ENCODE measurements at regions not wholly inside any gene's neighbourhood (a gene's known extent, or its start where the extent isn't known, plus 50 kb on each side); places are given as distances from the start of the nearest gene placed in this dataset.

GRCh38 chr2:238726670-238727584 lies 121.0 kb upstream of the TWIST2 start:
- DNase-seq = no peak

DNA sequence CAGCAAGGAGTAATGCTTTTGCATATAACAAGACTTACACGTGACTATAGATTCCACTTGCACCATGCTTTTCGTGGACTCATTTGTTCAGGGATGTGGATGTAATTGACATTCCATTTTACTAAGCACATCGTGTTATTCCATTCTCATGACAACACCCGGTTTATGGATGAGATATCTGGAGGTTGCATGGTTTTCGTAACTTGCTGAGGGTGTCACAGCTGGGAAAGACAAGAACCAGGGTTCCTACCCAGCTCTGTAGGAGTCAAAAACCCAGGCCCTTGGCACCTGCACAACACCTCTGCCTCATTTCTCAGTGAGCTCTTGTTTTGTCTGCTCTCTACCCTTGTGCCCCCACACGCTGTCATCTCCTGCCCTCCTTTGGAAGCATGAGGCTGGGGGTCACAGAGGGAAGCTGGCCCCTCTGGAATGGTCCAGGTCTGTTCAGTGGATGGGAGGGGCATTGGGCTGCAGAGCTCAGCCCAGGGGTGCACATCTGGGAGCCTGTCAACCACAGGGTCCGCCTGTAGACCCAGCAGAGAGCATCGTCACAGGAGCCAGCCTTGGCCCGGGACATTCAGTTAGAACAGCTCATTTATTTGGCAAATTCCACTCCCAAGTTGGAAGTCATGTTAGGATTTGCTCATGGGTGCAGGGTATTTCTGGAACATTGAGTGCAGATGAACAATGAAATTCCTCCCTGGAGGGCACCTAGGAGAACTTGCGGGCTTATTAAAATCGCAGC lies 120.1 kb upstream of the TWIST2 start:
- DNase-seq = peak; percentile 1

GRCh38 chr2:238728330-238729260 lies 119.3 kb upstream of the TWIST2 start:
- DNase-seq = peak; percentile 73

- no peak for DNase-seq
Observed at GRCh38 chr2:238729261-238729935, 118.5 kb upstream of the TWIST2 start.

GRCh38 chr2:238730001-238730669 lies 117.8 kb upstream of the TWIST2 start:
- DNase-seq = no peak

GRCh38 chr2:238730881-238731280 lies 117.0 kb upstream of the TWIST2 start:
- no peak for DNase-seq

DNA sequence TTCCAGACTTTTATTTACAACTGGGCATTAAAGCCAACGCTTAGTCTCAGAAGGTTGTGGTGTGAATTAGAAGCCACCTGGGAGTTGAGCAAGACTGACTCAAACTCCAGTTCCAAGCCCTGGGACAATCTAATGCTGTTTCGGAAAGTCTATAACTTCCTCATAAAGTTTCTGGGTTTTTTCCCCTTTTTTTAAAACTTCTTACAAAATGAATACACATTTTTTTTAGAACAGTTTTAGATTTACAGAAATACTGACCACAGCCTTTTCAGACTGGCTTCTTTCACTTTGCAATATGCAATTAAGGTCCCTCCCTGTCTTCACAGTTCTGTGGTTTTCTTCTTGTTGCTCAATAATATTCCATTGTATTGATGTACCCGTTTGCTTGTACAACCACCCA lies 115.9 kb upstream of the TWIST2 start:
- no peak for DNase-seq

DNA sequence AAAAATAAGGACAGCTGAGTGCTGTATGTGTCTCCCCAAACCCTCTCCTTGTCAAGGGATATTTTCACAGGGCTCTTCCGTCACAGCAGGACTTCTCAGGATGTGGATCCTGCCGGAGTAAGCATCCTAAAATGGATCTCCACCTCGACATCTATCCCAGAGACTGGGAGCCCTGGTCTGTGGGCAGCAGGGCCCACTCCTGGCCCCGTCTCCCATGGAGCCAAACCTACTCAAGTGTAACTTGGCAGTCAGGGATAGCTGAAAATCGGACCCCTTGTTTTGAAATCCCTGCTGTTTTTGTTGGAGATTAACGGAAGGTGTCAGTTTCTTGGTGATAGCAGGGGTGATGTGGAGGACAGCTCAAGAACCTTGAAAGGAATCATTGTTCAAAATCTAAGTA lies 109.0 kb upstream of the TWIST2 start:
- DNase-seq = no peak

DNA sequence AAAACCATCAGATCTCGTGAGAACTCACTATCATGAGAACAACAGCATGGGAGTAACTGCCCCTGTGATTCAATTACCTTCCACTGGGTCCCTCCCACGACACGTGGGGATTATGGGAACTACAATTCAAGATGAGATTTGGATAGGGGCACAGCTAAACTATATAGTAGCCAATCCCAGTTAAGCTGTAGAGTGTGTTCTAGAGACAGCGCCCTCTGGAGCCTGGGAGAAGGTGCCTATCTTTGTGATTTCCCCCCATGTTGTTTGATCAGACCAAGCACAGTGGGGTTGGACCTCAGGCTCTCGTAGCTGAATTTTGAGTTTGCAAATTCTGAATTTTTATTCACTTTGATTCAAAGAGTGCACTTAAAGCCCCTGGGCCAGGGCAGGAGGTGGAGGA lies 108.2 kb upstream of the TWIST2 start:
- DNase-seq = no peak

- DNase-seq = no peak
Observed at GRCh38 chr2:238741277-238741676, 106.6 kb upstream of the TWIST2 start.

DNA sequence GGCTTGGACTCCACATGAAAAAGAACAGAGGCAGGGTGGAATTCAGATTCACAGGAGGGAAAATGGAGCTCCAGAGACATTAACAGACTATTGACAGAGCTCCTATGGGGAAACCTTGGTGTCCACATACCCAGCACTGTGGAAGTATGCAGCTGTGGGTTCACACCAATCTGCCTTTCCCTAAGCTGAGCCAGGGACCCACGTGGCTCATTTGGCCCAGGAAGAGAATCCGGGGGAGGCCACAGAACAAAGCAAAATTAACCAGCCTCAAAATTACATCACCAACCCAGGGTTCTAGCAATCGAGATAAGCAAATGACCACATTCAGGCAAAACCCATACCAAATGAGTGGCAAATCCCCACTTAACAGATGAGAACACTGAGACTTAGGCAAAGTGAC lies 105.8 kb upstream of the TWIST2 start:
- no peak for DNase-seq

- no peak for DNase-seq
Observed at GRCh38 chr2:238742664-238743063, 105.2 kb upstream of the TWIST2 start.

DNA sequence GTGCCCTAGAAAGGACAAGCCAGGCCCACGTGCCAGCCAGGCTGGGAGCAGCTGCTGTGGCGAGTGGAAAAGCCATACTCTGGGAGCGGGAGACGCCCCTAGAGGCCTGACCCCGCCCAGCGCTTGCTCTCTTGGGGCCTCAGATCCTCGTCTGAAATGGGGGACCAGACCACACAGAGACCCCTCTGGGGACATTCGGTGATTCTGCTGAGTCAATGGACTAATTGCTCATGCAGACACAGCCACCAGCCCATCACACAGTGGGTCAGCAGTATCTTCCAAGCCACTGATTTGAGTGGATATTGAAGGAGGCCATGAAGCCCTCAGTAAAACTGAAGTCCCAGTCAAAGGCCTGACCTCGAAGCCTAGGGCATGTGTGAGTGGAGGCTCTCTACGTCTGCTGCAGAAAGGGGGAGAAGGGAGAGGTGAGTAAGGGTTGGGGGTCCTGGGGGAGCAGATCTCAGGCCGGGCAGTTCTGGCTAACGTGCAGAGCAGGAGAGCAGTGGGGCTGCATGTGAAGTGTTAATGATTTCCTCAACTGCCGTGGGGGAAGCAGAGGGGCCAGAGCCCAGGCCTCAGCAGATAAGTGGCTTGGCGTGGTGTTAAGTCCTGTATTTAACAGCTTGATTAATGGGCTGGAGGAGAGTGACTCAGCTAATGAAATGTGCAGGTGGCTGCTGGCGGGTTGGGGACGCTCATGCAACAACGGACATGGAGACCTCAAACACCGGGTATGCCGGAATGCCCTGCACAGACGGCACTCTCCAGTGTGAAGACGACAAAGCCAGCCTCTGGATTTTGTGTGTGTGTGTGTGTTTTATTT lies 104.4 kb upstream of the TWIST2 start:
- no peak for DNase-seq

DNA sequence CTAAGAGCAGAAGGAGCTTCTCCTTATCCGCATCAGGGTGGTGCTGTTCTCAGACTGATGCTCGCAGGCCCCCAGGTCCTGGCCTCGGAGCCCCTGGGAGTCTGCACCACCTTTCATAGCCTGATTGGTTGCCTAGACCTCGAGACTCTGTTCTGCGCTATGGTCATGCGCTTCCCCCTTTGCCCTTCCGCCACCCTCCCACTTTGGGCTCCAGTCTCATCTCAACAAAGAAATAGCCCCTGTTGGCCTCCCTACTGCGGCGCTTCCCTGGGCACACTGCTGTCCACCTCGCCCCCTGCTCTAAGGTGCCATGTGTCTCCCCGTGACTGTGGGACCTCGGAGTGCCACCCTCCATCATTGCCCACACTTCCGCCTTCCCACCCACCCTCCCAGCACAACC lies 102.9 kb upstream of the TWIST2 start:
- DNase-seq = no peak

GRCh38 chr2:238745997-238746396 lies 101.9 kb upstream of the TWIST2 start:
- DNase-seq = no peak

DNA sequence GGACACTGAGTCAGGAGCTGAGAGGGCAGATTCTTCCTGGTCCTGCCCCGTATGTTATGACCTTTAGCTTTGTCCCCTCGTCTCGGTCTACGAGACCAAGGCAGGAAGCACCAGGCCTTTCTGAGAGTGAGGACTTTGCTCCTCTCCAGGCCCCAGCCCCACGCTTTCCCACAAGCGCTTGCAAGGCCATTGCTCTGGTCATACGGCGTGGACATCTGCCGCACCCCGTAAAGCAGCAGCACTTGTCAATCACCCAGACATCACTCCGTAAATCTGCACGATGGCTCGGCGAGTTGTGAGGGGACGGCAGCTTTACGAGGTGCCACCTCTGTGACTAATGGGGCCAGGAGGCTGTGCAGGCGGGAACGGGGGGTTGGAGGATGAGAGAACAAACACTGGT lies 100.8 kb upstream of the TWIST2 start:
- no peak for DNase-seq

- no peak for DNase-seq
Observed at GRCh38 chr2:238747557-238747956, 100.3 kb upstream of the TWIST2 start.

DNA sequence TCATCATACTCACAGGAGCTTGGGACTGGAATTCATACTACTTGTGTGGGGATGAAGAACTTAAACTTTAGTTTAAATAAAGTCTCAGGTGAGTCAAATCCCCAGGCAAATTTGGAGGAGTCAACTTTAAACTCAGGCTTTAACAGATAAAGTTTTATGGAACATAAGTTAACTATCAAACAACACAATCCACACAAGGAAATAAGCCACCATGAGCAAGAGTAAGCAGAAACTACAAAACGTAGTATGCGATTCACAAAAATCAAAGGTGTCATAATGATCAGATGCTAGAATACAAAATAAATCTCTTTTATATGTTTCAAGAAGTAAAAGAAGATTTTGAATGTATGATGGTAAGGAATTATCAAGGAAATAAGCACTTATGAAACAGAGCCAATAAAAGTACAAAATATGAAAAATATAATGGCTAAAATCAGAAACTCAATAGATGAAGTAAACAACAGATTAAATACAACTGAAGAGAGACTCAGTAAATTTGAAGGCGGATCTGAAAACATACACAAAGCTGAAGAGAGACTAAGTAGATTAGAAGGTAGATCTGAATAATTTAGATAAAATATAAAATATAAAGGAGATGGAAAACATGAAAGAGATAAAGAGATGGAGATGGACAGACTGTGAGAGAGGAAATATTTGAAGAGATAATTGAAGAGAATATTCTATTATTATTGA lies 97.5 kb upstream of the TWIST2 start:
- DNase-seq = no peak

GRCh38 chr2:238754259-238754658 lies 93.6 kb upstream of the TWIST2 start:
- DNase-seq = no peak

DNA sequence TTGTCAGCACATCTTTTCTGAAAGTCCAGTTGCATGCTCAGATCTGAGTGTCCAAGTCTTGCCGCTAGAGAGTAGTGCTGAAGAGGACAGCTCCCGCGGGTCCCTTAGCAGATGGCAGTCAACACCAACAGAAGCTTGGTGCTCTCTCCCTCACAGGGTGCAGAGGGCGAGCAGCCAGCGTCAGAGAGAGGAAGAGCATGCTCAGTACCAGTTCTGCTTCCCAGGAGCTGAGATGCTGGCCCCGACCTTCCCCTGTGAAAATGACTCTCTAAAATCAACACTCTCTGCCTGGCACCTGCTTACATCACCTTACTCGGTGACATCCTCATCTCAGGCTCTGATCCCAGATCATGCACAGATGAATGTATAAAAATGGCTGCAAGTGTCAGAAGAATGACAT lies 86.0 kb upstream of the TWIST2 start:
- no peak for DNase-seq
